VCaP (cell line): ENCODE measurements at regions not wholly inside any gene's neighbourhood (a gene's known extent, or its start where the extent isn't known, plus 50 kb on each side); places are given as distances from the start of the nearest gene placed in this dataset.

Source experiments
- H3K27ac ChIP-seq: fragments of 450-650 bp; 2 replicates; pipeline ENCODE4 v1.5.1; 2017
- TF ChIP-seq, protein P1 (sequence below): fragments of 450-650 bp; conservative IDR thresholded peaks from 2 replicates; pipeline ENCODE4 v1.5.1; 2017; ENCODE audit warnings: mild to moderate bottlenecking, moderate library complexity

DNA sequence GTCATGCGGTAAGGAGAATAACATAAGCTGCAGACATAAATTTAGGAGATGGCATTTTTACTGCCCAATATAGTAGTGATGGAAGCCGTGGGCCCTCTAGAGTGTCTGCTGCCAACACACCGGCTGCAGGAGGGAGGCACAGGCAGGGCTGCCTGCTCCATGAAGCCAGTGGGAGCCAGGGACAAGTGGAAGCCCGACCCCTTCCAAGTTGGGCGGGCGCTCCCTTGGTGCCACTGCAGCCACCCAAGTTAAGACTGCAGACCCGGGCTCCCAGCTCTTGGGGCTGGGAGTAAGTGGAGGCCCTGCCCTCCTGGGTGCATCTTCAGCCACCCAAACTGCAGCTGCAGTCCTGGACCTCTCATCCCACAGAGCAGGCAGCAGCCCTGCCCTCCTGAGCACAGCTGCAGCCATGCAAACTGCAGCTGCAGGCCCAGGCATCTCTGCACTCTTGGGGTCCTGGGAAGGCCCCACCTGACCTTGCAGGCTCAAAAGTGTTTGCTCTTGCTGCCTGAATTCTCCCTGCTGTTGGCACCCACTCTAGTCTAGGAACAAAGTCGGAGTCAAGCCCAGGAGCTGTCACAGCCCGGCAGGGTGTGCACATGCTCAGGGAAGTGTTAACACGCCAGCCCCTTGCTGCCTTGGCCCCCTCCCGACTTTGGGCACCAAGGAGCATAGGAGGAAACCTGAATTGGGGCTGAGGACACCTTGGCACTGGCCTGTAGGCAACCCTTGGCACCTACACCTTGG lies 437.2 kb upstream of the PRMT6 start:
- TF ChIP-seq, protein P1, sequence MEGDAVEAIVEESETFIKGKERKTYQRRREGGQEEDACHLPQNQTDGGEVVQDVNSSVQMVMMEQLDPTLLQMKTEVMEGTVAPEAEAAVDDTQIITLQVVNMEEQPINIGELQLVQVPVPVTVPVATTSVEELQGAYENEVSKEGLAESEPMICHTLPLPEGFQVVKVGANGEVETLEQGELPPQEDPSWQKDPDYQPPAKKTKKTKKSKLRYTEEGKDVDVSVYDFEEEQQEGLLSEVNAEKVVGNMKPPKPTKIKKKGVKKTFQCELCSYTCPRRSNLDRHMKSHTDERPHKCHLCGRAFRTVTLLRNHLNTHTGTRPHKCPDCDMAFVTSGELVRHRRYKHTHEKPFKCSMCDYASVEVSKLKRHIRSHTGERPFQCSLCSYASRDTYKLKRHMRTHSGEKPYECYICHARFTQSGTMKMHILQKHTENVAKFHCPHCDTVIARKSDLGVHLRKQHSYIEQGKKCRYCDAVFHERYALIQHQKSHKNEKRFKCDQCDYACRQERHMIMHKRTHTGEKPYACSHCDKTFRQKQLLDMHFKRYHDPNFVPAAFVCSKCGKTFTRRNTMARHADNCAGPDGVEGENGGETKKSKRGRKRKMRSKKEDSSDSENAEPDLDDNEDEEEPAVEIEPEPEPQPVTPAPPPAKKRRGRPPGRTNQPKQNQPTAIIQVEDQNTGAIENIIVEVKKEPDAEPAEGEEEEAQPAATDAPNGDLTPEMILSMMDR = no peak
- H3K27ac ChIP-seq = no peak overlapping the region

DNA sequence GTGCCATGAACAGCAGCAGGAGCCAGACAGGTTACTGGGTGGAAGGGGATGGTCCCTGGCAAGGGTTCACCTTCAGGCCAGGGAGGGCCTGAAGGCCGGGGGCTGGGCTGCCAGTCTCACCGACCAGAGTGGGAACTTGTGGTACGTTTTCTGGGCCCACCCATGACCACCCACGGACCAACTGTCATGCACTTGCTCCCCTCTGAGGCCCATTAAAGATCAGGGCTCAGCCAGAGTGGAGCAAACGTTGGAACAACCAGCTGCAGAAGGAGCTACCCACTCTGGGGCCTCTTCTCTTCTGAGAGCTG lies 436.7 kb upstream of the PRMT6 start:
- TF ChIP-seq, protein P1 = no peak
- no peak overlapping the region for H3K27ac ChIP-seq

DNA sequence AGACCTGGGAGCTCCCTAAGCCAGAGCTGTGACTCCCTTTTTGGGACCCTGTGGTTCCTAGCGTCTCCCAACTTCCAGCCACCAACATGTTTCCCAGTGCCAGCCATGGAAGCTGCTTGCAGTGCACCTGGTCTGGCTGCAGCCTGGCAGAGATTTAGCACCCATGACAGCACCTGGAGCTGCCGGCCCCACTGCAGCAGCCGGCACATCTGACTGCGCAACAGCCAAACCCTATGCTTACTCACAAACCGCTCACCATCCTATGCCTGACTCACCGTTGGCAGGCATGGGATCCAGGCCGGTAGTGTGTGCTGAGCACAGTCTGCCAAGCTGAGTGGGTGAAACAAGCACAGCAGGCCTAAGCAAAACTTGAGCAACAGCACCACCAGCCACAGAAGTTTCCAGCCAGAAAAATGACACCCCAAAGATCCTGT lies 435.9 kb upstream of the PRMT6 start:
- H3K27ac ChIP-seq = no peak overlapping the region
- TF ChIP-seq, protein P1 = no peak

DNA sequence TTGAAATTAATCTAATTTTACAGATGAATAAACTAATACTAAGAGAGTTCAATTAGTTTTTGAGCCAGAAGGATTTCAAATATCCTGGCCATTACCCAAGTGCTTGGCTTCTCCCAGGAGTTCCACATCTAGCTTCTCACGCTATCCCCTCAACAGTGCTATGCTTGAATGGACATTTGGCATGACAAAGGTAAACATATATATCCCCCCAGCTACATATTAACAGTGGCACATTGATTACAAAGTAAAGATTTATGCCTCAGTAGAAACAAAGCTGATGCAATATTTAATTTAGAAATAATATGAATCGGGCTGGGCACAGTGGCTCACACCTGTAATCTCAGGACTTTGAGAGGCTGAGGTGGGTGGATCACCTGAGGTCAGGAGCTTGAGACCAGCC lies 434.6 kb upstream of the PRMT6 start:
- H3K27ac ChIP-seq = no peak overlapping the region
- TF ChIP-seq, protein P1 = no peak

DNA sequence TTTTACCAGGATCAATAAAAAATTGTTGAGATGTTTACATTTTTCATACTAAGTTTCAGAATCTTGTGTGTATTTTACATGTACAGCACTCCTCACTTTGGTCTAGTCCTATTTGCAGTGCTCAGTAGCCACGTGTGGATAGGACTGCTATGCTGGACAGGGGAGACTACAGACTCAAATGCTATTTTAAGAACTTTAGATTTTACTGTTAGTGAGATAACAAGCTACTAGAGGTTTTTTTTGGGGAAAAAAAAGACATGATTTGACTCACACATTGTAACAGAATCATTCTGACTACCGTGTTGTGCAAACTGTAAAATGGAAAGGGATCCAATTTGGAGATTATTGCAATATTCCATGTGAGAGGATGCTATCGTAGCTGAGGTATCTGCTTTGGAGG lies 418.9 kb upstream of the PRMT6 start:
- H3K27ac ChIP-seq = no peak overlapping the region
- TF ChIP-seq, protein P1 = no peak

DNA sequence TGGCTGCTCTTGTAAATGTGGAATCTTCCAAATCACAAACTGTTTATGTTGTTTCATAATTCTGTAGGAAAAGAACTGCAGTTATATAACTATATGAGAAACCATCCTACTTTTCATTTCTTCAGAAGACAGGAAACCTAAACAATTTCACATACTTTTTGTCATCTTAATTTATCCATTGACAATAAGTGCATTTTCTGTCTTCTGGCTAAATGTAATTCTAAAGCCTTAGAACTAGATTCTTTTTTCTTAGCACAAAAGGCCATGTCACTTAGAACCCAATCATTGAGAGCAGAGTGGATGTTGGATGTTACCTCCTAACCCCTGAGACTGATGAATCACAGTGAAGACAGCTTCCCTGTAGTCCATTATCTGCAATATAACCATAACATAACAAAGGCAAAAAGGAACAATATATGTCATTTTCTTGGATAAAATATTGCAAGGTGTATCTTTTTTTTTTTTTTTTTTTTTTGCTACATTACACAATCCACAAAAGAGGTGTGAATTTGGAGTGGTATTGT lies 410.2 kb upstream of the PRMT6 start:
- no peak overlapping the region for H3K27ac ChIP-seq
- TF ChIP-seq, protein P1 = no peak

DNA sequence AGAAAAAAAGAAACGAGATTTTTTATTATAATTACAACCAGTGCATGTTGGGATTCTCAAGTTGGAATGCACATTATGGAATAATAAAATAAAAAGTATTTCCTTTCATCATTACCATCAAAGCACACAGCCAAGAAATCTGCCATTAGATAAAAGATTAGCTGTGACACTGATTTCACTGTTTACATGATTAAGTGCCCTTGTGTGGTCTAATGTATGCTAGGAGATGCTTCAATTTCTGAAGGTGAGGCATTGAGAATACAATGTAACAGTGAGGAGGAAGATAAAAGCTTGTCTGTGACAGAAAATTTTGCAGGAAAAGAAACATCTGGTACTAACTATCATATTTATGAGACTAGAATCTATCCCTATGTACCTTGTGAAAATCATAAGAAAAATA lies 409.7 kb upstream of the PRMT6 start:
- no peak overlapping the region for H3K27ac ChIP-seq
- TF ChIP-seq, protein P1 = no peak
